ENCODE measurements at regions not wholly inside any gene's neighbourhood (a gene's known extent, or its start where the extent isn't known, plus 50 kb on each side); places are given as distances from the start of the nearest gene placed in this dataset.

DNA sequence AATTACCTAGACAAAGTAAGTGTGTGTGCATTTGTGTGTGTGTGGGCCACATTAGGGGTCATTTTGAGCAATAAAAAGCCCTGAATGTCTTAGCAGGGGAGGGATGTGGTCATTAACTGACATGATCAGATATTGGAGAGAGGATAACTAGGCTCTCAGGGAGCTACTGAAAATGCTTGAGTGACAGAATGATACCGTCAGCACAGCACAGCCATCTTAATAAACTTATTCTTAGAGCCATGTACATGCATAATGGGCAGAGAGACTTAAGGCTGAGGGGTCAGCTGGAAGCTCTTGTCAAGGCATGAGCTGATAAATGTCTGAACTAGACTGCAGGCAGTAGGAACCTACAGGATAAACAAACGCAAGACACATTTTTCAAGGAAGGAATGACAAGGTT, 239.1 kb upstream of the NCAM1 start:
- POLR2A ChIA-PET, result no interaction called here

DNA sequence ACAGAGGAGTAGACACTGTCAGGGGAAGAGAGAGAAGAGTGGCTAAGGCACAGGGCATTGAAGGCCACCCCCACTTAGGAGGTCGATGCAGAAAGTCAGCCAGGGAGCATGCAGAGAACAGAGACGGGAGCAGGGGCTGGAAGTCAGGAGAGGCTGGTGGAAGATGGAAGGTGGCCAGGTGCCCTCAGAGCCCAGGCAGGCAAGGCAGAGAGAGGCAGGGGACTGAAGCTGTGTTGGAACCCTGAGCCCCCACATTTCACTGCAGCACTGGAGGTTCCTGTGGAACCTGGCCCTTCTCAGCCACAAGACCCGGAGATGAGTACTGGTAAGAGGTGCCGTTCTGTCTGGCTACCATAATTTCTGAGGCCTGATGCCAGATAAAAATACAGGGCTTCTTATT, 238.3 kb upstream of the NCAM1 start:
- TF ChIP-seq, protein P1, sequence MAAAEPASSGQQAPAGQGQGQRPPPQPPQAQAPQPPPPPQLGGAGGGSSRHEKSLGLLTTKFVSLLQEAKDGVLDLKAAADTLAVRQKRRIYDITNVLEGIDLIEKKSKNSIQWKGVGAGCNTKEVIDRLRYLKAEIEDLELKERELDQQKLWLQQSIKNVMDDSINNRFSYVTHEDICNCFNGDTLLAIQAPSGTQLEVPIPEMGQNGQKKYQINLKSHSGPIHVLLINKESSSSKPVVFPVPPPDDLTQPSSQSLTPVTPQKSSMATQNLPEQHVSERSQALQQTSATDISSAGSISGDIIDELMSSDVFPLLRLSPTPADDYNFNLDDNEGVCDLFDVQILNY (CRISPR knock-in tag; IDR thresholded peaks at IDR 0.05), result no peak
- TF ChIP-seq, protein P2, sequence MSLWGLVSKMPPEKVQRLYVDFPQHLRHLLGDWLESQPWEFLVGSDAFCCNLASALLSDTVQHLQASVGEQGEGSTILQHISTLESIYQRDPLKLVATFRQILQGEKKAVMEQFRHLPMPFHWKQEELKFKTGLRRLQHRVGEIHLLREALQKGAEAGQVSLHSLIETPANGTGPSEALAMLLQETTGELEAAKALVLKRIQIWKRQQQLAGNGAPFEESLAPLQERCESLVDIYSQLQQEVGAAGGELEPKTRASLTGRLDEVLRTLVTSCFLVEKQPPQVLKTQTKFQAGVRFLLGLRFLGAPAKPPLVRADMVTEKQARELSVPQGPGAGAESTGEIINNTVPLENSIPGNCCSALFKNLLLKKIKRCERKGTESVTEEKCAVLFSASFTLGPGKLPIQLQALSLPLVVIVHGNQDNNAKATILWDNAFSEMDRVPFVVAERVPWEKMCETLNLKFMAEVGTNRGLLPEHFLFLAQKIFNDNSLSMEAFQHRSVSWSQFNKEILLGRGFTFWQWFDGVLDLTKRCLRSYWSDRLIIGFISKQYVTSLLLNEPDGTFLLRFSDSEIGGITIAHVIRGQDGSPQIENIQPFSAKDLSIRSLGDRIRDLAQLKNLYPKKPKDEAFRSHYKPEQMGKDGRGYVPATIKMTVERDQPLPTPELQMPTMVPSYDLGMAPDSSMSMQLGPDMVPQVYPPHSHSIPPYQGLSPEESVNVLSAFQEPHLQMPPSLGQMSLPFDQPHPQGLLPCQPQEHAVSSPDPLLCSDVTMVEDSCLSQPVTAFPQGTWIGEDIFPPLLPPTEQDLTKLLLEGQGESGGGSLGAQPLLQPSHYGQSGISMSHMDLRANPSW (CRISPR knock-in tag; conservative IDR thresholded peaks at IDR 0.05; ENCODE audit: low read depth), result no peak
- TF ChIP-seq TEAD1 (CRISPR knock-in tag; IDR thresholded peaks at IDR 0.05), result no peak
- no peak for ATAC-seq
- Mint-ChIP-seq H3K27me3 (ENCODE audit: low read depth) (no peaks in the 10 kb centered on the region), H3K4me1 (0 out of 2 replicates have a peak, but pooled peaks cover 2% of the 10 kb centered on the region), H3K4me3 (no peak overlapping the region), H3K36me3 (no peaks in the 10 kb centered on the region), H3K9me3 (peaks cover 14% of the 10 kb centered on the region), H3K27ac (no peak overlapping the region)
- CTCF ChIA-PET, result no interaction called here
- no peak for DNase-seq (ENCODE audit: low spot score)
- POLR2A ChIA-PET, result no interaction called here

More for the DNA sequence above, 239.1 kb upstream of the NCAM1 start:
- Mint-ChIP-seq H3K36me3 (no peaks in the 10 kb centered on the region), H3K27ac (no peak overlapping the region), H3K9me3 (peaks cover 14% of the 10 kb centered on the region), H3K4me3 (no peak overlapping the region), H3K27me3 (ENCODE audit: low read depth) (no peaks in the 10 kb centered on the region), H3K4me1 (0 out of 2 replicates have a peak, but pooled peaks cover 2% of the 10 kb centered on the region)
- CTCF ChIA-PET, result no interaction called here
- DNase-seq (ENCODE audit: low spot score), result no peak
- no peak for ATAC-seq
- TF ChIP-seq ZNF416 (CRISPR knock-in tag; IDR thresholded peaks at IDR 0.05), result no peak
- no peak for TF ChIP-seq GABPB1 (CRISPR knock-in tag; IDR thresholded peaks at IDR 0.05)
- no peak for TF ChIP-seq MYBL2 (CRISPR knock-in tag; IDR thresholded peaks at IDR 0.05)
- TF ChIP-seq, protein P3, sequence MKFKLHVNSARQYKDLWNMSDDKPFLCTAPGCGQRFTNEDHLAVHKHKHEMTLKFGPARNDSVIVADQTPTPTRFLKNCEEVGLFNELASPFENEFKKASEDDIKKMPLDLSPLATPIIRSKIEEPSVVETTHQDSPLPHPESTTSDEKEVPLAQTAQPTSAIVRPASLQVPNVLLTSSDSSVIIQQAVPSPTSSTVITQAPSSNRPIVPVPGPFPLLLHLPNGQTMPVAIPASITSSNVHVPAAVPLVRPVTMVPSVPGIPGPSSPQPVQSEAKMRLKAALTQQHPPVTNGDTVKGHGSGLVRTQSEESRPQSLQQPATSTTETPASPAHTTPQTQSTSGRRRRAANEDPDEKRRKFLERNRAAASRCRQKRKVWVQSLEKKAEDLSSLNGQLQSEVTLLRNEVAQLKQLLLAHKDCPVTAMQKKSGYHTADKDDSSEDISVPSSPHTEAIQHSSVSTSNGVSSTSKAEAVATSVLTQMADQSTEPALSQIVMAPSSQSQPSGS (CRISPR knock-in tag; IDR thresholded peaks at IDR 0.05; ENCODE audit: borderline replicate concordance, low read depth), result no peak
- TF ChIP-seq, protein P4, sequence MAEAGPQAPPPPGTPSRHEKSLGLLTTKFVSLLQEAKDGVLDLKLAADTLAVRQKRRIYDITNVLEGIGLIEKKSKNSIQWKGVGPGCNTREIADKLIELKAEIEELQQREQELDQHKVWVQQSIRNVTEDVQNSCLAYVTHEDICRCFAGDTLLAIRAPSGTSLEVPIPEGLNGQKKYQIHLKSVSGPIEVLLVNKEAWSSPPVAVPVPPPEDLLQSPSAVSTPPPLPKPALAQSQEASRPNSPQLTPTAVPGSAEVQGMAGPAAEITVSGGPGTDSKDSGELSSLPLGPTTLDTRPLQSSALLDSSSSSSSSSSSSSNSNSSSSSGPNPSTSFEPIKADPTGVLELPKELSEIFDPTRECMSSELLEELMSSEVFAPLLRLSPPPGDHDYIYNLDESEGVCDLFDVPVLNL (CRISPR knock-in tag; IDR thresholded peaks at IDR 0.05; ENCODE audit: borderline replicate concordance, low read depth), result no peak
- TF ChIP-seq SP1 (CRISPR knock-in tag; conservative IDR thresholded peaks at IDR 0.05), result no peak
- TF ChIP-seq NR3C1 (CRISPR knock-in tag; conservative IDR thresholded peaks at IDR 0.05; ENCODE audit: low read depth), result no peak

DNA sequence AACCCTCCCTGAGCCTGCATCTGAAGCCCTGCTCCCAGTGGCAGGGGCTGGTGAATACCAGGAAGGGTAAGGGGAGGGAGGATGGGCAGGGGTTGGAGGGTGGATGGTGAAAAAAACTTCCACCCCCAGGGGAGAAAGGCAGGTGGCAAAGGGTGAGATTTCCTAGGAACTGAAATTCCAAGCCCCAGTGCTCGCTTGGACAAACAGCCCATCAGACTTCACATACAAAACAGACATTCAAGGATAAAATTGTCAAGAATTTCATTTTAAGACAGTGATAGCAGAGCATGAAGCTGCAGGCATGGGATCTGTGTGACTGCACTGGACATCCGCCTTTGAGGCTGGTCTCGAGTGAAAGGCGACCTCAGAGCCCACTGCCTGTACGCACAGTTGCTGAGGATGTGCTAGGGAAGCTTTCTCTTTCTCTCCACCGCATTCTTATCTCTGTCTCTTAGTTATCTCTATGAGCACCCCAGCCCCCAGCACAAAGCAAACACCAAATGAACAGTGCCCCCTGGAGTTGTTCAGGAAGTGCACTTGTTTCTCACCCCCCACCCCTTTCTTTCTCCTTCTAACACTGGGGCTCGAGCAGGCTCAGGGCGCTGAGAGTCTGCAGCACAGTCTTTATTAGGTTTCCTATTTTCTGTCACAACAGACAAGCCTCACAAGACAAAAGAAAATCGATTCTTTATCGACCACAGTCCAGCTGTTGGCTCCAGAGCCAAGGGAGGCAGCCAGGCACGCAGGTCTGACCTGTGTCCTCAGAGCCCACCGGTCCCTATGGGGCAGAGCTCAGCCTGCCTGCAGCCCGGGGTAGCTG, 237.3 kb upstream of the NCAM1 start:
- H3K36me3 Mint-ChIP-seq, result no peaks in the 10 kb centered on the region
- TF ChIP-seq CREB1 (CRISPR knock-in tag; IDR thresholded peaks at IDR 0.05) (no peak), NFATC4 (CRISPR knock-in tag; IDR thresholded peaks at IDR 0.05) (no peak), ZNF317 (CRISPR knock-in tag; IDR thresholded peaks at IDR 0.05; ENCODE audit: borderline replicate concordance, low read depth) (no peak), ELF4 (CRISPR knock-in tag; IDR thresholded peaks at IDR 0.05; ENCODE audit: low read depth) (no peak), ZNF263 (CRISPR knock-in tag; IDR thresholded peaks at IDR 0.05; ENCODE audit: low read depth) (no peak), JAZF1 (CRISPR knock-in tag; IDR thresholded peaks at IDR 0.05) (no peak)
- TF ChIP-seq, protein P3 (CRISPR knock-in tag; IDR thresholded peaks at IDR 0.05; ENCODE audit: borderline replicate concordance, low read depth), result no peak
- TF ChIP-seq, protein P5, sequence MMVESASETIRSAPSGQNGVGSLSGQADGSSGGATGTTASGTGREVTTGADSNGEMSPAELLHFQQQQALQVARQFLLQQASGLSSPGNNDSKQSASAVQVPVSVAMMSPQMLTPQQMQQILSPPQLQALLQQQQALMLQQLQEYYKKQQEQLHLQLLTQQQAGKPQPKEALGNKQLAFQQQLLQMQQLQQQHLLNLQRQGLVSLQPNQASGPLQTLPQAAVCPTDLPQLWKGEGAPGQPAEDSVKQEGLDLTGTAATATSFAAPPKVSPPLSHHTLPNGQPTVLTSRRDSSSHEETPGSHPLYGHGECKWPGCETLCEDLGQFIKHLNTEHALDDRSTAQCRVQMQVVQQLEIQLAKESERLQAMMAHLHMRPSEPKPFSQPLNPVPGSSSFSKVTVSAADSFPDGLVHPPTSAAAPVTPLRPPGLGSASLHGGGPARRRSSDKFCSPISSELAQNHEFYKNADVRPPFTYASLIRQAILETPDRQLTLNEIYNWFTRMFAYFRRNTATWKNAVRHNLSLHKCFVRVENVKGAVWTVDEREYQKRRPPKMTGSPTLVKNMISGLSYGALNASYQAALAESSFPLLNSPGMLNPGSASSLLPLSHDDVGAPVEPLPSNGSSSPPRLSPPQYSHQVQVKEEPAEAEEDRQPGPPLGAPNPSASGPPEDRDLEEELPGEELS (CRISPR knock-in tag; IDR thresholded peaks at IDR 0.05), result no peak
- TF ChIP-seq, protein P6, sequence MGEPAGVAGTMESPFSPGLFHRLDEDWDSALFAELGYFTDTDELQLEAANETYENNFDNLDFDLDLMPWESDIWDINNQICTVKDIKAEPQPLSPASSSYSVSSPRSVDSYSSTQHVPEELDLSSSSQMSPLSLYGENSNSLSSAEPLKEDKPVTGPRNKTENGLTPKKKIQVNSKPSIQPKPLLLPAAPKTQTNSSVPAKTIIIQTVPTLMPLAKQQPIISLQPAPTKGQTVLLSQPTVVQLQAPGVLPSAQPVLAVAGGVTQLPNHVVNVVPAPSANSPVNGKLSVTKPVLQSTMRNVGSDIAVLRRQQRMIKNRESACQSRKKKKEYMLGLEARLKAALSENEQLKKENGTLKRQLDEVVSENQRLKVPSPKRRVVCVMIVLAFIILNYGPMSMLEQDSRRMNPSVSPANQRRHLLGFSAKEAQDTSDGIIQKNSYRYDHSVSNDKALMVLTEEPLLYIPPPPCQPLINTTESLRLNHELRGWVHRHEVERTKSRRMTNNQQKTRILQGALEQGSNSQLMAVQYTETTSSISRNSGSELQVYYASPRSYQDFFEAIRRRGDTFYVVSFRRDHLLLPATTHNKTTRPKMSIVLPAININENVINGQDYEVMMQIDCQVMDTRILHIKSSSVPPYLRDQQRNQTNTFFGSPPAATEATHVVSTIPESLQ (CRISPR knock-in tag; IDR thresholded peaks at IDR 0.05), result no peak

More for the DNA sequence above, 237.3 kb upstream of the NCAM1 start:
- no peak for DNase-seq (ENCODE audit: low spot score)
- CTCF ChIA-PET, result interaction anchor here (1.2 to 1.5 kb wide), 2 partner anchors 12 to 71 kb away, joined by 3 to 6 read pairs; no protein-coding TSS in a partner anchor
- Mint-ChIP-seq H3K9me3 (peaks cover 17% of the 10 kb centered on the region), H3K4me3 (no peak overlapping the region), H3K27me3 (ENCODE audit: low read depth) (no peaks in the 10 kb centered on the region), H3K27ac (no peak overlapping the region), H3K4me1 (0 out of 2 replicates have a peak, but pooled peaks cover 2% of the 10 kb centered on the region)
- POLR2A ChIA-PET, result interaction anchor here (1.4 kb wide), 1 partner anchor 12 kb away, joined by 3 read pairs; no protein-coding TSS in a partner anchor
- no peak for ATAC-seq

Measured in WTC11 (cell line).